ENCODE measurements at regions not wholly inside any gene's neighbourhood (a gene's known extent, or its start where the extent isn't known, plus 50 kb on each side); places are given as distances from the start of the nearest gene placed in this dataset.

DNA sequence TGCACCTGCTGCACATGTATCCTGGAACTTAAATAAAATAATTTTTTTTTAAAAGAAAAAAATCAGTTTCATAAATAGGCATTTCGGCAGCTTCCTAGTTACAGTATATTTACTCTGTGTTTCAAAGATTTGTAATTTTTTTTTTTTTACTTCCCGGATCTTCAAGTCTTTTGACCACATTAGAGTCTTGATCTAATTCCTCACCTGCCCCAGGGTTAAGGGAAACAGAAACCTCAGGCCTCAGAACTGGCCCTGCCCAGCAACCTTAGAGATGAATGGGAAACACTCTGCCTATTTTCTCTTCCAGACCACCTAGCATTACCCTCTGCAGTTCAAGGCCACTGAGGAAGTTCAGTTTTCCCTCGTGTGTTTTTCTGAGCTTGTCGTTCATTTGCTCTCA lies 304.0 kb downstream of the MAF start:
- no peak for TF ChIP-seq POLR2A (IDR thresholded peaks at IDR 0.05)
- TF ChIP-seq, protein P1, sequence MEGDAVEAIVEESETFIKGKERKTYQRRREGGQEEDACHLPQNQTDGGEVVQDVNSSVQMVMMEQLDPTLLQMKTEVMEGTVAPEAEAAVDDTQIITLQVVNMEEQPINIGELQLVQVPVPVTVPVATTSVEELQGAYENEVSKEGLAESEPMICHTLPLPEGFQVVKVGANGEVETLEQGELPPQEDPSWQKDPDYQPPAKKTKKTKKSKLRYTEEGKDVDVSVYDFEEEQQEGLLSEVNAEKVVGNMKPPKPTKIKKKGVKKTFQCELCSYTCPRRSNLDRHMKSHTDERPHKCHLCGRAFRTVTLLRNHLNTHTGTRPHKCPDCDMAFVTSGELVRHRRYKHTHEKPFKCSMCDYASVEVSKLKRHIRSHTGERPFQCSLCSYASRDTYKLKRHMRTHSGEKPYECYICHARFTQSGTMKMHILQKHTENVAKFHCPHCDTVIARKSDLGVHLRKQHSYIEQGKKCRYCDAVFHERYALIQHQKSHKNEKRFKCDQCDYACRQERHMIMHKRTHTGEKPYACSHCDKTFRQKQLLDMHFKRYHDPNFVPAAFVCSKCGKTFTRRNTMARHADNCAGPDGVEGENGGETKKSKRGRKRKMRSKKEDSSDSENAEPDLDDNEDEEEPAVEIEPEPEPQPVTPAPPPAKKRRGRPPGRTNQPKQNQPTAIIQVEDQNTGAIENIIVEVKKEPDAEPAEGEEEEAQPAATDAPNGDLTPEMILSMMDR (IDR thresholded peaks at IDR 0.05): no peak

Data from esophagus squamous epithelium (tissue), 4 donors.